Astrocyte (in vitro differentiated cells and primary cell): ENCODE measurements at regions not wholly inside any gene's neighbourhood (a gene's known extent, or its start where the extent isn't known, plus 50 kb on each side); places are given as distances from the start of the nearest gene placed in this dataset.
"Not testable (repeated sequence)": the region's sequence is repeated elsewhere in the genome, so short reads cannot be mapped to it uniquely, and the experiment has no call there.

ENCODE experiments used
- DNase-seq: peaks from one replicate; pipeline ENCODE4 v3.0.0-alpha.2; 2010; ENCODE audit warnings: low read depth
- FAIRE-seq: peaks from 2 replicates; lab custom pipeline; 2011; peaks lifted over from hg19 to GRCh38; lab: Jason Lieb, UNC
- H2AFZ ChIP-seq: 2 replicates; pipeline ENCODE4 v1.6.0; 2012; ENCODE audit warnings: low read depth, low read length, inconsistent platforms
- H3K27ac ChIP-seq: 2 replicates; pipeline ENCODE4 v1.5.1; 2011; ENCODE audit warnings: low read depth, low read length, inconsistent platforms
- H3K27me3 ChIP-seq: 2 replicates; pipeline ENCODE4 v1.6.0; 2011; ENCODE audit warnings: low read length, inconsistent platforms; ENCODE audit not compliant: insufficient read depth
- H3K36me3 ChIP-seq: 2 replicates; pipeline ENCODE4 v1.5.1; 2011; ENCODE audit warnings: low read length, inconsistent platforms; ENCODE audit not compliant: insufficient read depth
- H3K4me1 ChIP-seq: 2 replicates; pipeline ENCODE4 v1.5.1; 2011; ENCODE audit warnings: low read length, inconsistent platforms; ENCODE audit not compliant: insufficient read depth
- H3K4me2 ChIP-seq: 2 replicates; pipeline ENCODE4 v1.6.0; 2012; ENCODE audit warnings: low read length, inconsistent platforms
- H3K4me3 ChIP-seq: 2 replicates; pipeline ENCODE4 v1.5.1; 2011; ENCODE audit warnings: low read depth, mild to moderate bottlenecking, low read length, inconsistent platforms; ENCODE audit not compliant: insufficient read depth
- H3K79me2 ChIP-seq: 2 replicates; pipeline ENCODE4 v1.6.0; 2012; ENCODE audit warnings: mild to moderate bottlenecking, low read length, inconsistent platforms; ENCODE audit not compliant: insufficient read depth
- H3K9ac ChIP-seq: 2 replicates; pipeline ENCODE4 v1.6.0; 2012; ENCODE audit warnings: mild to moderate bottlenecking, low read length, inconsistent platforms
- H3K9me3 ChIP-seq: 2 replicates; pipeline ENCODE4 v1.5.1; 2012; ENCODE audit warnings: low read depth, mild to moderate bottlenecking, low read length, inconsistent platforms; ENCODE audit not compliant: insufficient read depth
- H4K20me1 ChIP-seq: 2 replicates; pipeline ENCODE4 v1.6.0; 2012; ENCODE audit warnings: low read length, inconsistent platforms; ENCODE audit not compliant: insufficient read depth
- H3K27ac Mint-ChIP-seq: one replicate; pipeline ENCODE4 v1.8.0; 2021; ENCODE audit warnings: mild to moderate bottlenecking, mixed read lengths; ENCODE audit not compliant: unreplicated experiment
- H3K27me3 Mint-ChIP-seq: one replicate; pipeline ENCODE4 v1.8.0; 2021; ENCODE audit warnings: low read depth, mixed read lengths; ENCODE audit not compliant: unreplicated experiment
- H3K36me3 Mint-ChIP-seq: one replicate; pipeline ENCODE4 v1.8.0; 2021; ENCODE audit warnings: low read depth, mixed read lengths; ENCODE audit not compliant: unreplicated experiment
- H3K4me1 Mint-ChIP-seq: one replicate; pipeline ENCODE4 v1.8.0; 2021; ENCODE audit warnings: low read depth, mixed read lengths; ENCODE audit not compliant: unreplicated experiment
- H3K4me3 Mint-ChIP-seq: one replicate; pipeline ENCODE4 v1.8.0; 2021; ENCODE audit warnings: mild to moderate bottlenecking, moderate library complexity, mixed read lengths; ENCODE audit not compliant: unreplicated experiment
- H3K9me3 Mint-ChIP-seq: one replicate; pipeline ENCODE4 v1.8.0; 2021; ENCODE audit warnings: mild to moderate bottlenecking, mixed read lengths; ENCODE audit not compliant: unreplicated experiment
- CTCF ChIP-seq: IDR thresholded peaks from 2 replicates; pipeline ENCODE4 v1.5.1; 2011; ENCODE audit warnings: low read depth, mild to moderate bottlenecking, inconsistent platforms, low read length, moderate library complexity; ENCODE audit not compliant: insufficient read depth
- EZH2 ChIP-seq: IDR thresholded peaks from 2 replicates; pipeline ENCODE4 v1.6.1; 2012; ENCODE audit warnings: mild to moderate bottlenecking, low read length, inconsistent platforms; ENCODE audit not compliant: insufficient read depth

DNA sequence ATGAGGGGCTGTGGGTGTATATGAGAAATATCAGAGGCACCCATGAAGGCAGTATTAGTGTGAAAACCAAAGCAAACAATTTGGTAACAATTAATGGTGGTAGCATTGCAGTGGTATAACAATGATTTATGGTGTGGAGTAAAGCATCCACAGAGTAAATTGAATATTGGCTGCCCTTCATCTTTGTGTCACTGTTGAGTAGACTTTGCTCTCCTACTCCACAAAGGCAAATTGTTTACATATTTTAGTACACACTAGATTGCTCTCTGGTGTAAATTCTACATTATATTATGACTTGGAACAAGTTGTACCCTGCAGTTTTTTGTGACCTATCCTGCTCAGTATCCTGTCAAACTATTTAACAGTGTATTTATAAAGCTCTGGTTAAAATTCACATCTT, 455.5 kb upstream of the RORB start:
- Histone ChIP-seq H3K27ac (no peak overlapping the region), H3K9me3 (no peaks in the 10 kb centered on the region), H3K9ac (no peak overlapping the region), H4K20me1 (no peaks in the 10 kb centered on the region), H3K4me2 (no peak overlapping the region), H3K79me2 (no peaks in the 10 kb centered on the region), H3K36me3 (no peaks in the 10 kb centered on the region), H3K4me1 (no peaks in the 10 kb centered on the region), H3K27me3 (no peaks in the 10 kb centered on the region), H3K4me3 (no peak overlapping the region), H2AFZ (no peak overlapping the region)
- Mint-ChIP-seq H3K4me3 (no peak overlapping the region), H3K9me3 (no peaks in the 10 kb centered on the region), H3K27ac (no peak overlapping the region), H3K4me1 (no peaks in the 10 kb centered on the region), H3K36me3 (no peaks in the 10 kb centered on the region), H3K27me3 (no peaks in the 10 kb centered on the region)
- TF ChIP-seq EZH2 (no peak), CTCF (no peak)
- FAIRE-seq (no peak), DNase-seq (no peak)

GRCh38 chr9:74044844-74045243, 452.3 kb upstream of the RORB start:
- Mint-ChIP-seq H3K9me3 (no peaks in the 10 kb centered on the region), H3K27ac (no peak overlapping the region), H3K27me3 (no peaks in the 10 kb centered on the region), H3K4me3 (no peak overlapping the region), H3K36me3 (no peaks in the 10 kb centered on the region), H3K4me1 (no peaks in the 10 kb centered on the region)
- TF ChIP-seq EZH2 (no peak), CTCF (no peak)
- H3K9me3 ChIP-seq, result no peaks in the 10 kb centered on the region
- no peaks in the 10 kb centered on the region for H3K27me3 ChIP-seq
- DNase-seq, result no peak
- no peaks in the 10 kb centered on the region for H3K36me3 ChIP-seq
- no peak overlapping the region for H3K4me2 ChIP-seq
- no peaks in the 10 kb centered on the region for H3K4me1 ChIP-seq
- H3K79me2 ChIP-seq, result no peaks in the 10 kb centered on the region
- H4K20me1 ChIP-seq, result no peaks in the 10 kb centered on the region
- no peak overlapping the region for H3K4me3 ChIP-seq
- no peak overlapping the region for H3K27ac ChIP-seq
- FAIRE-seq, result no peak
- no peak overlapping the region for H3K9ac ChIP-seq
- no peak overlapping the region for H2AFZ ChIP-seq

DNA sequence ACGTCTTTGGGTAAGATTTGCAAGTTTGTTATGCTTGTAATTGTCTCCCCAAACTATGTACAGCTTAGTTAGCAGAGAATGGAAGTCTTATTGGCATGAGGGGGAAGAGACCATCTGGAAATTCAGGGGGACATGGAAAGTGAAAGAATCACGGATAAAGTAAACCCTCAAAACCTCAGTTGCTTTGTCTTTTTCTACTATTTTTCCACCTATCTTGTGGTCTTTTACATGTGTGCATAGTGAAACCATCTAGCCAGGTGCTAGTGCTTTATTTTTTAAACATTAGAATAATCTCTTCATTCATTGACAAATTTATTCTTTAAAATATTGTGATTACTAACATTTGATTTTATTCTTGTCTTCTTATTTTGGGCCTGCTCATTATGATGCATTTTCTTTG, 441.1 kb upstream of the RORB start:
- Mint-ChIP-seq H3K36me3 (no peaks in the 10 kb centered on the region), H3K9me3 (no peaks in the 10 kb centered on the region), H3K4me3 (no peak overlapping the region), H3K27me3 (no peaks in the 10 kb centered on the region), H3K27ac (no peak overlapping the region), H3K4me1 (no peaks in the 10 kb centered on the region)
- Histone ChIP-seq H4K20me1 (no peaks in the 10 kb centered on the region), H3K9ac (no peak overlapping the region), H3K27ac (no peak overlapping the region), H3K36me3 (no peaks in the 10 kb centered on the region), H3K9me3 (no peaks in the 10 kb centered on the region), H3K27me3 (no peaks in the 10 kb centered on the region), H3K4me1 (no peaks in the 10 kb centered on the region), H3K4me3 (no peak overlapping the region), H2AFZ (no peak overlapping the region), H3K4me2 (no peak overlapping the region), H3K79me2 (no peaks in the 10 kb centered on the region)
- no peak for FAIRE-seq
- DNase-seq, result no peak
- TF ChIP-seq CTCF (no peak), EZH2 (no peak)

- not testable (repeated sequence) for FAIRE-seq, H3K36me3 ChIP-seq, H3K4me1 Mint-ChIP-seq, H2AFZ ChIP-seq, H3K4me3 Mint-ChIP-seq, H3K9ac ChIP-seq, H3K9me3 ChIP-seq, H3K36me3 Mint-ChIP-seq, H3K27me3 Mint-ChIP-seq, H3K27ac ChIP-seq, H3K27me3 ChIP-seq, DNase-seq, H3K4me3 ChIP-seq, H3K27ac Mint-ChIP-seq, H3K79me2 ChIP-seq, H3K4me2 ChIP-seq, H3K9me3 Mint-ChIP-seq, H3K4me1 ChIP-seq, H4K20me1 ChIP-seq
Observed at GRCh38 chr9:74057051-74057450, 440.1 kb upstream of the RORB start.
